Thoracic aorta (tissue), 2 donors: ENCODE measurements at regions not wholly inside any gene's neighbourhood (a gene's known extent, or its start where the extent isn't known, plus 50 kb on each side); places are given as distances from the start of the nearest gene placed in this dataset.

Source experiments
- ATAC-seq: fragments of 150-250 bp; one replicate; pipeline ENCODE4 v1.8.0; 2017; ENCODE audit warnings: low read depth; ENCODE audit not compliant: insufficient number of reproducible peaks, low FRiP score
- DNase-seq: peaks from one replicate; pipeline ENCODE4 v3.0.0-alpha.2; 2020; ENCODE audit warnings: low spot score
- H3K27ac ChIP-seq, 2 donors: fragments of 200-600 bp; sonication (generic); 1 replicate in 1 of 2; 2 replicates in 1 of 2; pipeline ENCODE4 v1.5.1; 2016; ENCODE audit warnings: mild to moderate bottlenecking in 2 of 2, moderate library complexity in 2 of 2
- H3K27me3 ChIP-seq: fragments of 200-600 bp; sonication (generic); replicated peaks from 2 replicates; pipeline ENCODE4 v1.6.0; 2016; ENCODE audit warnings: mild to moderate bottlenecking; ENCODE audit not compliant: insufficient read depth
- H3K36me3 ChIP-seq: fragments of 200-600 bp; sonication (generic); one replicate; pipeline ENCODE4 v1.5.1; 2016
- H3K4me1 ChIP-seq, 2 donors: fragments of 200-600 bp; sonication (generic); 1 replicate in 1 of 2; 2 replicates in 1 of 2; pipeline versions ENCODE4 v1.5.1 to v1.6.0; 2016; ENCODE audit warnings: low read depth in 2 of 2, mild to moderate bottlenecking in 1 of 2; ENCODE audit not compliant: control insufficient read depth in 1 of 2
- H3K4me3 ChIP-seq: fragments of 200-600 bp; sonication (generic); 2 replicates; pipeline ENCODE4 v1.5.1; 2016; ENCODE audit warnings: mild to moderate bottlenecking
- H3K9me3 ChIP-seq: fragments of 200-600 bp; sonication (generic); 2 replicates; pipeline ENCODE4 v1.5.1; 2016
- TF ChIP-seq, protein P1 (sequence below): fragments of 200-600 bp; sonication (generic); IDR thresholded peaks from one replicate; pipeline ENCODE4 v1.5.1; 2019; ENCODE audit warnings: antibody characterized with exemption

DNA sequence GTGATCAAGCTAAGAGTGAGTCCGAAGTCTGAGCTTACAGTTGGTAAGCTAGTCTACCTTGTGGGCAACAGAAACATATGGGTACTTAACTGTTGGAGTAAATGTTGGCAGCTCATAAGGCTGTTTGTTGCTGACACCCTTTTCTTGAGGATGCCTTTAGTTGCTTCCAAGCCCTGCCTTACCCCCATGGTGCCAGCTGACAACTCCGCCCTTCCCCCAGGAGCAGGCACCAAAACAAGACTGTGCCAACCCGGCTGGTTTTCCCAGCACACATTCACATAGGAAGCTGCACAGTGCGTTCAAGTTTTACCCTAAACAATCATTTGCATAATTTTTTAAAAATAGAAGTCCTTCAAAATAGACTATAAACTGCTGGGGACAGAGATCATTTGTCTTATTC lies 150.2 kb upstream of the LMO4 start:
- H3K4me1 ChIP-seq, result no peaks in the 10 kb centered on the region
- no peaks in the 10 kb centered on the region for H3K9me3 ChIP-seq
- H3K27ac ChIP-seq, result no peak overlapping the region
- no peak for ATAC-seq
- TF ChIP-seq, protein P1, sequence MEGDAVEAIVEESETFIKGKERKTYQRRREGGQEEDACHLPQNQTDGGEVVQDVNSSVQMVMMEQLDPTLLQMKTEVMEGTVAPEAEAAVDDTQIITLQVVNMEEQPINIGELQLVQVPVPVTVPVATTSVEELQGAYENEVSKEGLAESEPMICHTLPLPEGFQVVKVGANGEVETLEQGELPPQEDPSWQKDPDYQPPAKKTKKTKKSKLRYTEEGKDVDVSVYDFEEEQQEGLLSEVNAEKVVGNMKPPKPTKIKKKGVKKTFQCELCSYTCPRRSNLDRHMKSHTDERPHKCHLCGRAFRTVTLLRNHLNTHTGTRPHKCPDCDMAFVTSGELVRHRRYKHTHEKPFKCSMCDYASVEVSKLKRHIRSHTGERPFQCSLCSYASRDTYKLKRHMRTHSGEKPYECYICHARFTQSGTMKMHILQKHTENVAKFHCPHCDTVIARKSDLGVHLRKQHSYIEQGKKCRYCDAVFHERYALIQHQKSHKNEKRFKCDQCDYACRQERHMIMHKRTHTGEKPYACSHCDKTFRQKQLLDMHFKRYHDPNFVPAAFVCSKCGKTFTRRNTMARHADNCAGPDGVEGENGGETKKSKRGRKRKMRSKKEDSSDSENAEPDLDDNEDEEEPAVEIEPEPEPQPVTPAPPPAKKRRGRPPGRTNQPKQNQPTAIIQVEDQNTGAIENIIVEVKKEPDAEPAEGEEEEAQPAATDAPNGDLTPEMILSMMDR, result no peak
- H3K36me3 ChIP-seq, result no peaks in the 10 kb centered on the region
- H3K27me3 ChIP-seq, result no peaks in the 10 kb centered on the region
- H3K4me3 ChIP-seq, result no peak overlapping the region
- no peak for DNase-seq

DNA sequence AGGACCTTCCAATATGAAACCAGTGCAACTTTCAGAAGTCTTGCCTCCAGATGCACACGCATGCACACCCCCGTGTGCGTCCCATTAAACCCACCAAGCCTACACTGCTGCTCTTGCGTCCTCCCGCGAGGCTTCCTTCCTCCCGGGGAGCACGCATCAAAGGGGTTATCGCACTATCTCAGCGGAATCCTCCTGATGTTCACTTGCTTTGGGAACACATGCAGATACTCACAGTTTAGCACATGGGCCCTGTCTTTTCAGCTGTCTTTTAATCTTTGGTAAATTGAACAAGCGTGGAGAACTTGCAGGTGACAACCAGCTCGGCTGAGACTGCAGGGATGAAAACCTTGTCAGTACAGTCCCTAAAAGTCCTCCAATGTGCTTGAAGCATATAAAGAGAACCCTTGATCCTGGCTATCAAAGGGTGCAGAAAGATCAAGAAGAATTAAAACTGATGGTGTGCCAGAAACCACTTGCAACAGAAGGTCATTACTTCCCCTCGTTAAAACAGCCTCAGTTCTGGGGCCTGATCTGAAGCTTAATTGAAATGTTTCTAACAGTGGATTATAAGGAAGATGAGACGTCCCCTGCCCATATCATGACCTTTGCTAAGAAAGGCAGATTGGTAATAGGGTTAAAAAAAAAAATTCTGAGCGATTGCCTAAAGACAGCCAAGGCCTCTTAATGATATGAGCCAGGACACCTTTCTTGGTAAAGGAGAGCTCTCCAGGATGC lies 149.4 kb upstream of the LMO4 start:
- H3K36me3 ChIP-seq, result no peaks in the 10 kb centered on the region
- DNase-seq (no peak), ATAC-seq (no peak)
- TF ChIP-seq, protein P1, result no peak
- H3K4me3 ChIP-seq, result no peak overlapping the region
- H3K27ac ChIP-seq, result no peak overlapping the region
- no peaks in the 10 kb centered on the region for H3K27me3 ChIP-seq
- H3K9me3 ChIP-seq, result no peaks in the 10 kb centered on the region
- no peaks in the 10 kb centered on the region for H3K4me1 ChIP-seq

DNA sequence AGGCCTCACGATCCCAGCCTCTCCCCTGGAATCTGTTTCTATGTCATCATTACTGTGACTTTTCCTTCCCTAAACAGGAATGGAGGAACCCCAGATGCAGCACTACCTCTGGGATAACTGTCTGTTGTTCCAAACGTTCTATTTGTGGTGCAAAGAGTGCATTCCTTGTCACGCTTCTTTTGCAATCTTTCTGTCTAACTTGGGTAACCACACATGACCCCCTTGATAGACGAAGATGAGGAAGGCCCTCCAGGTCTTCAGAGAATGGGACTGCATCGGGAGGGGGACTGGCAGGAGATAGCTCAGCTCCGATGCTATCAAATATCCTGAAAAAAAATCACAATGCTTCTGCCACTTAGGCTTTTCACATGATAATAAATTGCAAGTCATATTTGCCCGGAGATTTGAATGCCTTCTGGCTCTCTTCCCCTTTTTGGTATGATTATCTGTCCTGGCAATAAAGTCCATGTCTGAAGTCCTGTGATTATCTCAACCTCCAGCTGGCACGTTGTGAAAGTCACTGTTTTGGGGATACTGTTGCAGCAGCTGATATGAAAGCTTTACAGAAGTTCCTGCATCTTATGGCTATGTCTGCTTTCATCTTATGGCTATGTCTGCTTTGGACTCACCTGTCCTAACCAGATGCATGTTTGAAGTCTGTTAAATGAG lies 148.7 kb upstream of the LMO4 start:
- no peak overlapping the region for H3K4me3 ChIP-seq
- no peaks in the 10 kb centered on the region for H3K4me1 ChIP-seq
- H3K27me3 ChIP-seq, result no peaks in the 10 kb centered on the region
- TF ChIP-seq, protein P1, result no peak
- DNase-seq (no peak), ATAC-seq (no peak)
- no peaks in the 10 kb centered on the region for H3K36me3 ChIP-seq
- H3K9me3 ChIP-seq, result no peaks in the 10 kb centered on the region
- no peak overlapping the region for H3K27ac ChIP-seq

DNA sequence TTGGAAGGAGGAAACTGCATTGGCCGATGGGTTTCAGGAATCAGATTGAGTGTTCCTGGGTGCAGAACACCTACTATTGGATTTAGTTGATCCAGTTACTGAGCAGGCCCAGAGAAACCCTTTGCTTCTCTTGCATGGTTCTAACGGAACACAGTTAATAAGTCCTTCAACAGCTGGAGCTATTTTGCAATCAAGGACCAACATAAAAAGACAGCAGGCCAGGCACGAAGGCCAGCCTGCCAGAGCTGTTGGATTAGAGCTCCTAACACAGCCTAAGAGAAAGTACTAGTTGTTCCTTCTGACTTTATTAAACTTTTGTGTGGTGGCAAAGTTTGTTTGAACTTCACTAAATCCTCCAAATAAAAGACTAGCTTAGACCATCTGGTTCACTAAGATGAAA lies 148.0 kb upstream of the LMO4 start:
- H3K27me3 ChIP-seq, result no peaks in the 10 kb centered on the region
- no peaks in the 10 kb centered on the region for H3K9me3 ChIP-seq
- H3K4me3 ChIP-seq, result no peak overlapping the region
- TF ChIP-seq, protein P1, result no peak
- no peaks in the 10 kb centered on the region for H3K36me3 ChIP-seq
- no peak overlapping the region for H3K27ac ChIP-seq
- no peak for DNase-seq
- no peak for ATAC-seq
- H3K4me1 ChIP-seq, result no peaks in the 10 kb centered on the region

DNA sequence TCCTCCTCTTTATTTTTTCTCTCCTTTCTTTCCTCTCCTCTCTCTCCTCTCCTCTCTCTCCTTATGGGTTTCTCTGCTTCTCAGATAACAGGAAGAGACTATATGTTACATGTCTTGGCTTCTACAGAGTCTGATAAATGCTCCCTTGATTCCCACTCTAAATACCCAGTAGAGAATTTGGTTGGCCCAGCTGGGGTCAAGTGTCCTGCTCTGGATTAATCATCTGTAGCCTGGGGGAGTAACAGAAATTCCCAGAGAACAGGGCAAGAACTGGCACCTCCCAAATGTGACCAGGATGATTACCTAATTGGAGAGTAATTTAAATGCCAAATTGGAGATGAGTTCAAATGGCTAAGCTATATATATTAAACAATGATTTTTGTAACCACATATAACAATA lies 146.1 kb upstream of the LMO4 start:
- TF ChIP-seq, protein P1, result no peak
- Histone ChIP-seq H3K9me3 (no peaks in the 10 kb centered on the region), H3K4me3 (no peak overlapping the region), H3K27ac (no peak overlapping the region), H3K27me3 (no peaks in the 10 kb centered on the region), H3K4me1 (no peaks in the 10 kb centered on the region), H3K36me3 (no peaks in the 10 kb centered on the region)
- ATAC-seq, result no peak
- DNase-seq, result no peak
